ENCODE measurements at regions not wholly inside any gene's neighbourhood (a gene's known extent, or its start where the extent isn't known, plus 50 kb on each side); places are given as distances from the start of the nearest gene placed in this dataset.

- no peak for DNase-seq (ENCODE audit: low read depth)
Observed at GRCh38 chr6:114543696-114544095, 200.9 kb upstream of the HS3ST5 start.

- no peak for DNase-seq (ENCODE audit: low read depth)
Observed at GRCh38 chr6:114541794-114542193, 199.0 kb upstream of the HS3ST5 start.

GRCh38 chr6:114537977-114538376, 195.2 kb upstream of the HS3ST5 start:
- DNase-seq (ENCODE audit: low read depth), result no peak

GRCh38 chr6:114534813-114535212, 192.0 kb upstream of the HS3ST5 start:
- DNase-seq (ENCODE audit: low read depth), result no peak

DNA sequence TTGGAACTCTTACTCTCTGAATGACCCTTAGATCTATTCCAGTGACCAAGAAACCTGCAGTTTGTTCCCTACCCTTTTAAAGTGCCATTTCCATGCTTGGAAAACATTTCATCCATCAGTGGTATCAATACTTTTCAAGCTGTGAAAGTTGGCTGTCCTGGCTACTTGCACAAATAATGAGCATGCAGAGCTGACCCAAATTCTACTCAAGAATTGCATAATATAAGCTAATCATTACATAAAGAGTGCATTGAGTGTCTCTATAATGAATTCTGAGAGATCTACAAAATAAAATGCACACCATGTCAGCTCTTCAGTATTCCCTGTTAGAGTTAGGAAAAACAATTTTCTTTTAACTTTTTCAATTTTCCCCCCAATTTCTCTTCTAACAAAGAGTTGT, 181.3 kb upstream of the HS3ST5 start:
- no peak for DNase-seq (ENCODE audit: low read depth)

DNA sequence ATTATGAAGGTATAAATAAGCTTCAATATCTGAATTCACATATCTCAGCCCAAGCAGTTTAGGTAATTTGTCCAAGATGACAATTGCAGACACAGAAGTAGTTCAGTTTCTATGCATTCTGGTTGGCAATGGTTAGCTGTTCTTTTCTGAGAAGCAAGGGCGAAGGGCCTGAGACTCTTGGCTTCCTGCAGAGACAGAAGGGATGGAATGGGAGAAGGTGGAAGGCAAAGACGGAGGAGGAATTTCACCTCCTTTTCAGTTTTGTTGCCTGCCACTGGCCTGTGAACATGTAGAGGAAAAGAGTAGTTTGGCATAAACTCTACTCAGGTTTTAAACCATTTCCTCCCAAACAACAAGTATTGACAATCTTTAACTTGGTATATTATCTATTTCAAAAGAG, 180.7 kb upstream of the HS3ST5 start:
- DNase-seq (ENCODE audit: low read depth), result no peak

DNA sequence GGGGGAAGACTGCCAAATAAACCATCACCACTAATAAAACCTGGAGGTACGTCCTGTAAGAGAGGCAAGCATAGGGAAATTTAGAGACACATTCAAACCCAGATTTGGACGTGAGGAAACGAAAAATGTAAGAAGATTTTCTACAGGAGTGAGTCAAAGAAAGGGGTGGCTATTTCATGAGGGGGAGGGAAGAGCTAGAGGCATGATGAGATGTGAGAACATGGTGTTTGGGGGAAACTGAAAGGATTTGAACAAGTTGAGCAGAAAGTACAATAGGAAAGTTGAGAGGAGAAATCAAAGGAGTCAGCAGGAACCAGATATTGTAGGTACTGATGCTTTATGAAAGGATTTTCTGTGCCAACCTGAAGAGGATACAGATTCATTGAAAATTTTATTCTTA, 179.1 kb upstream of the HS3ST5 start:
- DNase-seq (ENCODE audit: low read depth), result no peak

DNA sequence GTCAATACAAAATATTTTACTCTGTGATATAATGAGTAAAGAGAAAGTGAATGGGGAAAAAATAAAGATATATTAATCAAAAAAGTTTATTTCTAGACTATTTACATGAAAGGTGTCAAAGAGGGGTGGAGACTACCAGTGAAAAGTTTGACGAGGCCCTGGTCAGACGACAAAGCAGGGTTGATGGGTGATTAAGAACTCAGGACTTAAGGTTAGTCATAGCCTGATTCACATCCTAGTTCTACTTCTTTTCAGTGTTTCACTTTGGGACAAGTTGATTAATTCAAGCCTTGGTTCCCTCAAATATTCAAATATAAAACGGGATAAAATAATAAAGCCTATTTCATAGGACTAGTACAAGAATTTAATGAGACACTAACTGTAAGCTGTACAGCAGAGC, 178.2 kb upstream of the HS3ST5 start:
- no peak for DNase-seq (ENCODE audit: low read depth)

DNA sequence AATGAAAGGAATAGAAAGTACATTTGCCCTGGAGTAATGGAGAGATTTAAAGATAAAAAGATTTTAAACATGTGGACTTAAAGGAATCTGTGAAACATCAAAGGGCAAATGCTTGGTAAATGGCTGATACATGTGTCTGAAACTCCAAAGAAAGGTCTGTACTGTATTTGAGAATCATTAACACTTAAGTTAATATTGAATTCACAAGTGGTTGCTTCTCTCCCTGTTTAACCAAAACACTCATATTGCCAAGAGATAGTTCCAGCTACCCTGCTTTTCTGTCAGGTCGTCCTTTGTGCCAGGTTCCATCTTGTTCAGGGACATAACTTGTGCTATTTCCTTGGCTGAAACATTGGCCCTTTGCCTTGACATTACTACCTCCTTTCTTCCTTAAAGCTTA, 171.3 kb upstream of the HS3ST5 start:
- DNase-seq (ENCODE audit: low read depth), result no peak

DNA sequence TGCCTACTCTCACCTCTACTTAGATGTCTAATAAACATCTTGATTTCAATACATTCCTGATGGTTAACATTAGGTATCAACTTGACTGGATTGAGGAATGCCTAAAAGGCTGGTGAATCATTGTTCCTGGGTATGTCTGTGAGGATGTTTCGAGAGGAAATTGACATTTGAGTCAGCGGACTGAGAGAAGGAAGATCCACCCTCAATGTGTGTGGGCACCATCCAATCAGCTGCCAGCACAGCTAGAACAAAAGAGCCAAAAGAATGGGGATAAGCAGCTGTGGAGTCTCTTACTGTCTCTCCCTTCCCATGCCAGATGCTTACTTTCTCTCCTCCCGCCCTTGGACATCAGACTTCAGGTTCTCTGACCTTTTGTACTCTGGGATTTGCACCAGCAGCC, 128.6 kb upstream of the HS3ST5 start:
- DNase-seq (ENCODE audit: low read depth), result no peak

DNA sequence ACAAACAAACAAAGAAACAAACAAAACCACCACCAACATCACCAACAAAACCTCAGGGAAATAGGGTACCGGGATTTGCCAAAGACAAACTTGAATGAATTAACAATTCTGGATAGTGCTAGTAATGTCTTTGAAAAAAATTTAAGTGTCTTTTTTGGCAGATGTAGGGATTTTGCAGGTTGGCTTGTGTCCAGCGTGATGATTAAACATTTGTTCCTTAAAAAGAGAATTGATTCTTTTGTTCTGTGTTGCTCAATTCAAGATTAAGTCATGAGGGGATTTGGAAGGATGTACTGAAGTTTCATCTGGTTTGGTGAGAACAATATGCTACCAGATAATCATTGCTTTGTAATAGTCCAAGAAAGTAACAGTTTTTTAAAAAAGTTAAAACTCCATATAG, 125.1 kb upstream of the HS3ST5 start:
- no peak for DNase-seq (ENCODE audit: low read depth)

GRCh38 chr6:114465511-114465910, 122.7 kb upstream of the HS3ST5 start:
- no peak for DNase-seq (ENCODE audit: low read depth)

DNA sequence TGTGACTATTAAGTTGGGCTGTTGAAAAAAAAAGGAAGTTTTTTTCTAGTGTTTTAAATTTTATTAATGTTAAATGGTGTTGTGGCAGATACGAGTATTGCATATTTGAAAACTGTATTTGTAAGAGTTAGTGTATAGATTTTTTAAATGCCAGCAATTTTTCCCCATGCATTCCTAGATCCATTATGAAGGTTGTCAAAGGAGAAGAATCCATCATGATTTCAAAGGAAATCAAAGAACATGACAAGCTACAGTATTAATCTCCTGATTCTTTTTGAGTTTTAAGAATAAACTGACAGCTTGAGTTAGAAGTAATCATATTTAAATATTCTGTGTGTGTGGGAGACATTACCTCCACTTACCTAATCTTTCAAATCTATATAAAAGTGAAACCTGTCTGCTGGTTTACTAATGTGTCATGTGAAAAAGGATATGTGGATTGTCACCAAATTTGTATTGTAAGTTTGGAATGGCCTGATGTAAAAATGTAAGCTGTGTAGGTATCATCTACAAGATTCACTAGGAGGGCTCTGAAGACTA, 111.0 kb upstream of the HS3ST5 start:
- no peak for DNase-seq (ENCODE audit: low read depth)

GRCh38 chr6:114452785-114453401, 110.1 kb upstream of the HS3ST5 start:
- DNase-seq (ENCODE audit: low read depth), result no peak

- DNase-seq (ENCODE audit: low read depth), result no peak
Observed at GRCh38 chr6:114450631-114451030, 107.8 kb upstream of the HS3ST5 start.

GRCh38 chr6:114449659-114450058, 106.8 kb upstream of the HS3ST5 start:
- no peak for DNase-seq (ENCODE audit: low read depth)

GRCh38 chr6:114446342-114446741, 103.5 kb upstream of the HS3ST5 start:
- no peak for DNase-seq (ENCODE audit: low read depth)

GRCh38 chr6:114445846-114446245, 103.0 kb upstream of the HS3ST5 start:
- no peak for DNase-seq (ENCODE audit: low read depth)

GRCh38 chr6:114439411-114439810, 96.6 kb upstream of the HS3ST5 start:
- no peak for DNase-seq (ENCODE audit: low read depth)

DNA sequence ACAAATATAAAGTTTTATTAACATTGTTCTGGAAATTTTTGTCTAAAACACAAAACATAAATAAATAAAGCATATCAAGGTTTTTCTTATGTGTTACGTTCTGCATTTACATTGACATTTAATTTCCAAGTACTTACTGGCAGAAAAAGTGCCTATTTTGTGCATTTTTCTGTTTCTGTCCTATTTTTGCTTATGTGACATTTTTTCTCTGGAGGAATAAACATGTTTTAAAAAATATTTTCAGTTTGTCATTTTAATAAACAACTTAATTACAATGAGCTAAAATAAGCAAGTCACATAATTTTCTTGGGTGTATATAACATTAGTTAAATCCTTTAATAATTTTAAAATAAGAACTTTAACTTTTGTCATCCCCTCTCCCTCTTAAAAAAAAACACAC, 94.4 kb upstream of the HS3ST5 start:
- no peak for DNase-seq (ENCODE audit: low read depth)

DNA sequence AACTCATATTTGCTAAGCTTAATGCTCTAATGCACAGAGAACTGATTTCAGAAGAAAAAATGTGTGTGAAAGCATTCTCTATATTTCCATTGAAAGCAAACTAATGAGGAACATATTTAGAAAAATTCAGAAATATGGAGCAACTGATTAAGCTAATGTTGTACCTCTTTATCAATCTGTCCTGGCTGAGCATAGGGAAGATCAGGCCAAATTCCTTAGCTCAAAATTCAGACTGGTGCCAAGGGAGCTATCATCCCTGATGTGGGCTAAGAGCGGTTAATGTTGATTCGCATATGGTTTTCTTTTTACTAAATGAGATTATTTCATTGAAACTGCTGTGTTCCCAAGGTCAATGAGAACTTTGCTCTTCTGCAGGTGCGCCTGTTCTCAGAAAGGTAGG, 93.9 kb upstream of the HS3ST5 start:
- DNase-seq (ENCODE audit: low read depth), result no peak

DNA sequence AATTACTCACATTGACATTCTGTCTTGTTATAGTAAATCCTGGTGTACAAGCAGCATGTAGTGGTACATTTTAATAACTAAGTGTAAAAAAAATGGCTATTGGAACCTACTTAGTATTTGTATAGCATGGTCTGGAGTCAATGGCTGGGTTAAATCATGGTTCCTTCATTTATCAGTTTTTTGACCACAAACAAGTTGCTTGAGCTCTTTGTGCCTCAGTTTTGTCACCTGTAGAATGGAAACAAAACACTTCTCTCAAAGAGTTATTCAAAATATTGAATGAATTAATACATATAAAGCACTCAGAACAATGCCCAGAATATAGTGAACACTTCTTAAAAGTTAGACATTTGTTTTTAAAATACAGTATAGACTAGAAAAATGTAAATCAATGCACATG, 93.2 kb upstream of the HS3ST5 start:
- DNase-seq (ENCODE audit: low read depth), result no peak

GRCh38 chr6:114432400-114432799, 89.6 kb upstream of the HS3ST5 start:
- no peak for DNase-seq (ENCODE audit: low read depth)

DNA sequence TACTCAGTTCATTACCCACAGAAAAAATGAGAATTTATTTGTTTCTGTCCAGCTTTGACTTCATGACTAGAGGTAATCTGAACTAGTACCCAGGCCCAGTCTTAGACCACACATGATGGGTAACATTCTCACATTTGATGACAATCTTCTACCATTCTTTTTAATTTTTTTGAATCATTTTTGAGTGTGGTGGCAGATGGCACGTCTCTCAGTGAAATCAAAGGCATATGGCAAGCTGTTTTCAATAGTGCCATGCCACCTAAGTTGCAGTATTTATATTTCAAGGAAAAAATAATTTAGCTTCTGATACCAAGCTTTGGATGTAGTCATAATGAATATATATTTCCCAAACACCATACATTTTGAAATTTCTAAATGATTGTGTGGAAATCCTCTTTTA, 88.8 kb upstream of the HS3ST5 start:
- no peak for DNase-seq (ENCODE audit: low read depth)

All from GM04503 (cell line).